Upper lobe of right lung (tissue), 1 donor: ENCODE measurements at regions not wholly inside any gene's neighbourhood (a gene's known extent, or its start where the extent isn't known, plus 50 kb on each side); places are given as distances from the start of the nearest gene placed in this dataset.
"Not testable (repeated sequence)": the region's sequence is repeated elsewhere in the genome, so short reads cannot be mapped to it uniquely, and the experiment has no call there.

Source experiments
- ATAC-seq: fragments of 200-7000 bp; cut with Tn5 transposase; one replicate; pipeline ENCODE4 v1.9.1; 2020; ENCODE audit warnings: mild to moderate bottlenecking, moderate library complexity
- DNase-seq: peaks from one replicate; pipeline ENCODE4 v3.0.0-alpha.2; 2020
- H3K27ac ChIP-seq: fragments of 200-600 bp; one replicate; pipeline ENCODE4 v1.8.0; 2022
- H3K27me3 ChIP-seq: fragments of 200-600 bp; one replicate; pipeline ENCODE4 v1.8.0; 2022; ENCODE audit warnings: mild to moderate bottlenecking
- H3K36me3 ChIP-seq: fragments of 200-600 bp; one replicate; pipeline ENCODE4 v1.8.0; 2022
- H3K4me1 ChIP-seq: fragments of 200-600 bp; one replicate; pipeline ENCODE4 v1.8.0; 2022
- H3K4me3 ChIP-seq: fragments of 200-600 bp; one replicate; pipeline ENCODE4 v1.8.0; 2022; ENCODE audit warnings: mild to moderate bottlenecking
- H3K9me3 ChIP-seq: fragments of 200-600 bp; one replicate; pipeline ENCODE4 v1.8.0; 2022
- intact Hi-C: fragments of 100-400 bp; cut with DNase I; formaldehyde crosslinking; loops from one replicate; pipeline ENCODE4 v1.11.0; 2022
- TF ChIP-seq, protein P1 (sequence below): fragments of 200-600 bp; IDR thresholded peaks from one replicate; pipeline ENCODE4 v1.8.0; 2022; ENCODE audit warnings: antibody characterized with exemption
- donor health status: DM: no; HTN: yes; CAD: no; lungs with severe emphysema.

DNA sequence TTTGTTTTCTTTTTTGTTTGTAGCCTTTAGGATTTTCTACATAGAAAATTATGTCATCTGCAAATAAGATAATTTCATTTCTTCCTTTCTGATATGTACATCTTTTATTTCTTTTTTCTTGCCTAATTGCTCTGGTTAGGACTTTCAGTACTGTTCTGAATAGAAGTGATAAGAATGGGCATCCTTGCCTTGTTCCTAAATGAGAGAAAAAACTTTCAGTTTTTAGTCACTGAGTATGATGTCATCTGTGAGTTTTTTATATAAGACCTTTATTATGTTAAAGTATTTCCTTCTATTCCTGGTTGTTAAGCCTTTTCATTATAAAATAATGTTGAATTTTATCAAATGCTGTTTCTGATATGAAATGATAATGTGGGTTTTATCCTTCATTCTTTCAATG is 76.0 kb upstream of the SLC35F3 start:
- H3K27ac ChIP-seq = no peak overlapping the region
- no peaks in the 10 kb centered on the region for H3K4me1 ChIP-seq
- ATAC-seq (no peak), DNase-seq (no peak)
- TF ChIP-seq, protein P1, sequence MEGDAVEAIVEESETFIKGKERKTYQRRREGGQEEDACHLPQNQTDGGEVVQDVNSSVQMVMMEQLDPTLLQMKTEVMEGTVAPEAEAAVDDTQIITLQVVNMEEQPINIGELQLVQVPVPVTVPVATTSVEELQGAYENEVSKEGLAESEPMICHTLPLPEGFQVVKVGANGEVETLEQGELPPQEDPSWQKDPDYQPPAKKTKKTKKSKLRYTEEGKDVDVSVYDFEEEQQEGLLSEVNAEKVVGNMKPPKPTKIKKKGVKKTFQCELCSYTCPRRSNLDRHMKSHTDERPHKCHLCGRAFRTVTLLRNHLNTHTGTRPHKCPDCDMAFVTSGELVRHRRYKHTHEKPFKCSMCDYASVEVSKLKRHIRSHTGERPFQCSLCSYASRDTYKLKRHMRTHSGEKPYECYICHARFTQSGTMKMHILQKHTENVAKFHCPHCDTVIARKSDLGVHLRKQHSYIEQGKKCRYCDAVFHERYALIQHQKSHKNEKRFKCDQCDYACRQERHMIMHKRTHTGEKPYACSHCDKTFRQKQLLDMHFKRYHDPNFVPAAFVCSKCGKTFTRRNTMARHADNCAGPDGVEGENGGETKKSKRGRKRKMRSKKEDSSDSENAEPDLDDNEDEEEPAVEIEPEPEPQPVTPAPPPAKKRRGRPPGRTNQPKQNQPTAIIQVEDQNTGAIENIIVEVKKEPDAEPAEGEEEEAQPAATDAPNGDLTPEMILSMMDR = no peak
- intact Hi-C loops = no loop called here
- H3K27me3 ChIP-seq = no peaks in the 10 kb centered on the region
- no peaks in the 10 kb centered on the region for H3K9me3 ChIP-seq
- no peak overlapping the region for H3K4me3 ChIP-seq
- no peaks in the 10 kb centered on the region for H3K36me3 ChIP-seq

DNA sequence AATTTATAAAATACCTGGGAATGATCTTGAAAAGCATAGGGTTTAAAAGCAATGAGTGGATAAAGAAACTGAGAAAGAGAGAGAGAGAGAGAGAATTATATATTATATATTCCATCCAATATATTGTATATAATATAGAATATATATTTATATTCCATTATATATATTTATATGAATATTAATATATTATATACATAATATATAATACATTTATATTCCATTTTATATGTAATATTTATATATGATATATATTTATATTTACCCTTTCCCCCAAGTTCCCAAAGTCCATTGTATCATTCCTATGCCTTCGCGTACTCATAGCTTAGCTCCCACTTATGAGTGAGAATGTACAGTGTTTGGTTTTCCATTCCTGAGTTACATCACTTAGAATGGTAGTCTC is 69.9 kb upstream of the SLC35F3 start:
- Histone ChIP-seq H3K27ac (no peak overlapping the region), H3K4me3 (no peak overlapping the region), H3K4me1 (no peaks in the 10 kb centered on the region), H3K27me3 (no peaks in the 10 kb centered on the region), H3K36me3 (no peaks in the 10 kb centered on the region), H3K9me3 (no peaks in the 10 kb centered on the region)
- TF ChIP-seq, protein P1 = no peak
- no peak for ATAC-seq
- intact Hi-C loops = no loop called here
- DNase-seq = no peak

DNA sequence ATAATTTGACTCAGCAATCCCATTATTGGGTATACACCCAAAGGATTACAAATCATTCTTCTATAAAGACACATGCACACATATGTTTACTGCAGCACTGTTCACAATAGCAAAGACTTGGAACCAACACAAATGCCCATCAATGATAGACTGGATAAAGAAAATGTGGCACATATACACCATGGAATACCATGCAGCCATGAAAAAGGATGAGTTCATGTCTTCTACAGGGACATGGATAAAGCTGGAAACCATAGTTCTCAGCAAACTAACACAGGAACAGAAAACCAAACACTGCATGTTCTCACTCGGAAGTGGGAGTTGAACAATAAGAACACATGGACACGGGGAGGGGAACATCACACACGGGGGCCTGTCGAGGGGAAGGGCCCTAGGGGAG is 66.3 kb upstream of the SLC35F3 start:
- intact Hi-C loops, ATAC-seq, H3K27ac ChIP-seq, H3K36me3 ChIP-seq, H3K27me3 ChIP-seq, DNase-seq, H3K4me1 ChIP-seq, H3K4me3 ChIP-seq, H3K9me3 ChIP-seq: not testable (repeated sequence)

DNA sequence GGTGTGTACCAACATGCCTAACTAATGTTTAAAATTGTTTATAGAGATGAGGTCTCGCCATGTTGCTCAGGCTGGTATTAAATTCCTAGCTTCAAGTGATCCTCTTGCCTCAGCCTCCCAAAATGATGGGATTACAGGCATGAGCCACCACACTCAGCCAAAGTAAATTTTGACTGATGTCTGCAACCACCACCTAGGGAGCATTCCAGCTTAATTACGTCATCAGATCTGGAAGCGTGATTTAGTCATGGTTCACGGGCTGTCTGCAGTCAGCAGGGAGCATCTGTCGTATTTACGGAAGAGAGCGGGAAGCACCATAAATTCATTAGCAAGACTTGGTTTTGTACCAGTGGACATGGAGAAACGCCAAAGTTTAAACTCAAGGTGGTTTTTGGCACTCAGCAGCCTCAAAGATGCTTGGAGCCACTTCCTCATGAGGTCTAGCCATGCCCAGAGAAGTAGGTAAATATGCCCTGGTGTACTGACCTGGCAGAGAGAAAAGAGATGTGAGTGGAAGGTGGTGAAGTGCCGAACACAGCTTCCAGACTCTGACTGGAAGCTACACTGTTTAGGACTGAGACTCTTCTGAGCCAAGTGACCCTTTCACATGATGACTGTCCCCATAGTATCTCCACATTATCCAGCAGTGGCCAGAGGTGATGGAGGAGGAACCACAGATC is 60.8 kb upstream of the SLC35F3 start:
- intact Hi-C loops = no loop called here
- ATAC-seq = no peak
- no peak overlapping the region for H3K27ac ChIP-seq
- H3K36me3 ChIP-seq = no peaks in the 10 kb centered on the region
- H3K27me3 ChIP-seq = no peaks in the 10 kb centered on the region
- DNase-seq = no peak
- TF ChIP-seq, protein P1 = no peak
- H3K9me3 ChIP-seq = peaks cover 8% of the 10 kb centered on the region
- no peak overlapping the region for H3K4me3 ChIP-seq
- no peaks in the 10 kb centered on the region for H3K4me1 ChIP-seq

DNA sequence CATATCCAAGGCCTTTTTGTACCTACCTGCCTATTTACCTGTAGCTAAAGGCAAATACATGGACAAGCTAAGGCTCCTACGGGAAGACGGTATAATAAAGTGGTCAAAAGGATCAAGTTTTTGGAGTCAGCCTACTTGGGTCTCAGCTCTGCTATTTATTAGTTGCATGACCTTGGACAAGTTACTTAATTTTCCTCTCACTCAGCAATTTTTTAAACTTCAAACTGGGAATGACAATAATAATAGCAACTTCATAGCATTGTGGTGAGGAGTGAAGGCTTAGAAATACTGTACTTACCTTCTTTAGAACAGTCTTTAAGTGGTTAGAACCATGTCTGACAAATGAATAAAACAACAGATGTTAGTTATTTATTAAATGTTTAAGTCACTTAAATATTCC is 60.2 kb upstream of the SLC35F3 start:
- Histone ChIP-seq H3K27me3 (no peaks in the 10 kb centered on the region), H3K36me3 (no peaks in the 10 kb centered on the region), H3K4me3 (no peak overlapping the region), H3K9me3 (peaks cover 8% of the 10 kb centered on the region), H3K4me1 (no peaks in the 10 kb centered on the region), H3K27ac (no peak overlapping the region)
- intact Hi-C loops = no loop called here
- TF ChIP-seq, protein P1 = no peak
- no peak for ATAC-seq
- no peak for DNase-seq

DNA sequence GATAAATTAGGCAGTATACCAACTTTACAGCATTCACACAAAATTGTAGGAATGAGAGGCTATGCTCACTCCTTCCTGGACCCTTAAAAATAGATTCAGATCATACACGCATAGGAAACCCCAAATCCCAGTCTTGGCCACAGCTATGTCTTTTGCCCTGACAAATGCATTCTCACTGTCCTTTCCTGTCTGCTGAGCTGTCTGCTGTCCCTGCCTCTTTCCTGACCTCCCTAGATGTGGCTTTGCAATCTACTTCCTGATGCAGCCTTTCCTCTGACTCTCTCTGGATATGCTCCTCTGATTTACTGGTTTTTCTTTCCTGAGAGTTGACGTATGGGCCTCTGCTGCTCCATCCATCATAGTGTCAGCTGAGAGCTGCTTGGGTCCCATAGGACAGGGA is 59.8 kb upstream of the SLC35F3 start:
- Histone ChIP-seq H3K4me3 (no peak overlapping the region), H3K4me1 (no peaks in the 10 kb centered on the region), H3K36me3 (no peaks in the 10 kb centered on the region), H3K27ac (no peak overlapping the region), H3K9me3 (peaks cover 8% of the 10 kb centered on the region), H3K27me3 (no peaks in the 10 kb centered on the region)
- TF ChIP-seq, protein P1 = no peak
- intact Hi-C loops = no loop called here
- no peak for ATAC-seq
- no peak for DNase-seq
